WERI-Rb-1 (cell line): ENCODE measurements at regions not wholly inside any gene's neighbourhood (a gene's known extent, or its start where the extent isn't known, plus 50 kb on each side); places are given as distances from the start of the nearest gene placed in this dataset.

Experiments
- DNase-seq: peaks from one replicate; pipeline ENCODE4 v3.0.0-alpha.2; 2020
- H3K27ac ChIP-seq: fragments of 250-450 bp; sonication (Bioruptor Pico); 2 replicates; pipeline ENCODE4 v1.5.1; 2020; ENCODE audit warnings: mild to moderate bottlenecking, moderate library complexity
- H3K27me3 ChIP-seq: fragments of 250-450 bp; sonication (Bioruptor Pico); 2 replicates; pipeline ENCODE4 v1.5.1; 2021; ENCODE audit warnings: mild to moderate bottlenecking, low read depth, moderate library complexity; ENCODE audit not compliant: insufficient read depth, severe bottlenecking
- H3K36me3 ChIP-seq: fragments of 250-450 bp; sonication (Bioruptor Pico); 2 replicates; pipeline ENCODE4 v1.5.1; 2020; ENCODE audit warnings: mild to moderate bottlenecking, moderate library complexity
- H3K4me3 ChIP-seq: 2 replicates; pipeline ENCODE4 v1.5.1; 2011; ENCODE audit warnings: low read depth, mild to moderate bottlenecking, control low read depth, low read length
- H3K9me3 ChIP-seq: fragments of 250-450 bp; sonication (Bioruptor Pico); 2 replicates; pipeline ENCODE4 v1.5.1; 2021; ENCODE audit warnings: mild to moderate bottlenecking, moderate library complexity; ENCODE audit not compliant: severe bottlenecking
- CTCF ChIP-seq: IDR thresholded peaks from 2 replicates; pipeline ENCODE4 v1.5.1; 2011; ENCODE audit warnings: low read depth, mild to moderate bottlenecking, control low read depth, inconsistent platforms, low read length

GRCh38 chr2:221753401-221753800 lies 181.3 kb upstream of the EPHA4 start:
- H3K27me3 ChIP-seq: no peaks in the 10 kb centered on the region
- H3K36me3 ChIP-seq: no peaks in the 10 kb centered on the region
- no peak overlapping the region for H3K27ac ChIP-seq
- no peaks in the 10 kb centered on the region for H3K9me3 ChIP-seq
- DNase-seq: no peak
- no peak overlapping the region for H3K4me3 ChIP-seq
- TF ChIP-seq CTCF: no peak

GRCh38 chr2:221752781-221753180 lies 180.7 kb upstream of the EPHA4 start:
- Histone ChIP-seq H3K4me3 (no peak overlapping the region), H3K27me3 (no peaks in the 10 kb centered on the region), H3K9me3 (no peaks in the 10 kb centered on the region), H3K36me3 (no peaks in the 10 kb centered on the region), H3K27ac (no peak overlapping the region)
- no peak for DNase-seq
- no peak for TF ChIP-seq CTCF

- Histone ChIP-seq H3K27ac (no peak overlapping the region), H3K27me3 (no peaks in the 10 kb centered on the region), H3K4me3 (no peak overlapping the region), H3K9me3 (no peaks in the 10 kb centered on the region), H3K36me3 (no peaks in the 10 kb centered on the region)
- DNase-seq: no peak
- TF ChIP-seq CTCF: no peak
Measured at GRCh38 chr2:221750316-221750715, 178.2 kb upstream of the EPHA4 start.

GRCh38 chr2:221747289-221747972 lies 175.3 kb upstream of the EPHA4 start:
- Histone ChIP-seq H3K4me3 (no peak overlapping the region), H3K27me3 (no peaks in the 10 kb centered on the region), H3K9me3 (no peaks in the 10 kb centered on the region), H3K27ac (no peak overlapping the region), H3K36me3 (no peaks in the 10 kb centered on the region)
- no peak for DNase-seq
- TF ChIP-seq CTCF: no peak

- Histone ChIP-seq H3K4me3 (no peak overlapping the region), H3K27ac (no peak overlapping the region), H3K36me3 (no peaks in the 10 kb centered on the region), H3K9me3 (no peaks in the 10 kb centered on the region), H3K27me3 (no peaks in the 10 kb centered on the region)
- DNase-seq: no peak
- no peak for TF ChIP-seq CTCF
Measured at GRCh38 chr2:221741496-221742211, 169.6 kb upstream of the EPHA4 start.
